T-helper 2 cell treated with Interferon-gamma antibody and Interleukin-4, amounts not matched to agents 100 ng/mL and 5 ng/mL, for 36 hours (primary cell): ENCODE measurements at regions not wholly inside any gene's neighbourhood (a gene's known extent, or its start where the extent isn't known, plus 50 kb on each side); places are given as distances from the start of the nearest gene placed in this dataset.
"Not testable (repeated sequence)": the region's sequence is repeated elsewhere in the genome, so short reads cannot be mapped to it uniquely, and the experiment has no call there.

Experiments used
- intact Hi-C: fragments of 100-400 bp; cut with micrococcal nuclease; formaldehyde crosslinking; loops from one replicate; pipeline ENCODE4 v1.15.1; 2023

DNA sequence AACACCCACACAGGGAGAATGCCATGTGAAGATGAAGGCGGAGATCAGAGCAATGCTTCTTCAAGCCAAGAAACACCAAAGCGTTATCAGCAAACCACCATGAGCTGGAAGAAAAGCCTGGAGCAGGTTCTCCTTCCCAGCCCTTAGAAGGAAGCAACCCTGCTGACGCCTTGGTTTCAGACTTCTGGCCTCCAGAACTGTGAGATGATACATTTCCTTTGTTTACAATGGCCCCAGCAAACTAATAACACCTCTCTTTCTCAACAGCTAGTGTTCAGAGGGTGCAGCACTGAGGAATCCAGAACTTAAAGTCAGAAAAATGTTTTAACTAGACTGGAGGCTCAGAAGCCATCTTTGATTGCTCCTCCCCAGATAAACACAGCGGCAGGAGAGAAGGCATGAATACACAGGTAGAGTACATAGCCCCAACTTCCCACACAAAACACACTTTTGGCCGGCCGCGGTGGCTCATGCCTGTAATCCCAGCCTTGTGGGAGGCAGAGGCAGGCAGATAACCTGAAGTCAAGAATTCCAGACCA is 132.4 kb upstream of the LPP start:
- intact Hi-C loops, result no loop called here

DNA sequence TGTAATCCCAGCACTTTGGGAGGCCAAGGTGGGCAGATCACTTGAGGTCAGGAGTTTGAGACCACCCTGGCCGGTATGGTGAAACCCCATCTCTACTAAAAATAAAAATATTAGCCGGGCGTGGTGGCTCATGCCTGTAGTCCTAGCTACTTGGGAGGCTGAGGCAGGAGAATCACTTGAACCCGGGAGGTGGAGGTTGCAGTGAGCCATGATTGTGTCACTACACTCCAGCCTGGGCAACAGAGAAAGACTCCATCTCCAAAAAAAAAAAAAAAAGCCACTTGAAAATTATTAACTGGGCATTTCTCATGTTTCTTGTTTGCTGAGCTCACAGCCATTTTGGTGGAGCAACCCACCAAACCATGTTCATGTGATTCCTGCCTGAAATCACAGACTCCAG is 131.1 kb upstream of the LPP start:
- intact Hi-C loops, result not testable (repeated sequence)

DNA sequence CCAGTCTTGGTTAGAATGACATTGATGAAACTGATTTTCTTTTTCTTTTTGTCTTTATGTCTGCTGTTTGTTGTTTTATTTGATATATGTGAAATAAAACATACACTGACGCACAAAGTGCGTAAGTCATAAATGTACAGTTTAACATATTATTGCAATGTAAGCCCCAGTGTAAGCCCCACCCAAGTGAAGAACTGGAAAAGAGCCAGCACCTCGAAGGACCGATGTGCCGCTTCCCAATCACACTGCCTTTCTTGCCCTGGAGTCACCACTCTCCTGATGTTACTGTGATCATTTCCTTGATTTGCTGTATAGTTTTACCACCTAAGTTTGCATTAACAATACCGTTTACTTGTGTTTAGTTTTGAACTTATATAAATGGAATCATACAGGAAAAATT is 128.4 kb upstream of the LPP start:
- intact Hi-C loops, result no loop called here

DNA sequence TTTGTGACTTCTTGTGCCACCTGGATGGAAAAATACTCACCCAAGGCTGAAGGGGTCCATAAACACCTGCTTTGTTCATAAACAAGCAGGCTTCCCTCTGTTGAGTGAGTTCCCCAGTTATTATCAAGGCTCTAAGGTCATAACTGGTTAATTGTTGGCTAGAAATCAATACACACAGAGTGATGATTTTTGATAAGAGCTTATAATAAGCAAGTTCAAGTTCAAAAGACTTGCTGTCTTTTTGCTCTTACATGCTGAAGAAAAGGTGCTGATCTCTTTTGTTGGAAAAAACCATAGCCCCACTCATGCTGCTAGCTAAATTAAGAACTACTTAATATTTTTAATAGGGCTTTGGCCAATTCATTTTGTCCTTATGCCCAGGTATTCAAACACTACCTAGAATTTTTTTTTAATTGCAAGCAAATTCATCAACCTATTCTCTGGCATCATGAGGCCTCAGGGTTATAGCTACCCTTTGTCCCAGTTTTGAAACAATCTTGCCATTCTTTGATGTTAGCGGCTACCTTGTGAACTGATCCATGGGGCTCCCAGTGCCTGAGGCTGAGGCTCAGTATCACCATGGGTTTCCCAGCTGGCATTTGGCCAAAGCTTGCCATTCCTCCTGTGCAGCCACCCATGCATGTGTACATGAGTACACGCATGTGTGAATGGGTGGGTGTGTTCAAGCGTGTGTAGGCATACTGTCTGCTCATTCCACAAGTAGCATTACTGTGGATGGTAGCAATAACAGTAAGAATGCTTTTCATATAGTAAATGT is 127.6 kb upstream of the LPP start:
- intact Hi-C loops, result no loop called here

DNA sequence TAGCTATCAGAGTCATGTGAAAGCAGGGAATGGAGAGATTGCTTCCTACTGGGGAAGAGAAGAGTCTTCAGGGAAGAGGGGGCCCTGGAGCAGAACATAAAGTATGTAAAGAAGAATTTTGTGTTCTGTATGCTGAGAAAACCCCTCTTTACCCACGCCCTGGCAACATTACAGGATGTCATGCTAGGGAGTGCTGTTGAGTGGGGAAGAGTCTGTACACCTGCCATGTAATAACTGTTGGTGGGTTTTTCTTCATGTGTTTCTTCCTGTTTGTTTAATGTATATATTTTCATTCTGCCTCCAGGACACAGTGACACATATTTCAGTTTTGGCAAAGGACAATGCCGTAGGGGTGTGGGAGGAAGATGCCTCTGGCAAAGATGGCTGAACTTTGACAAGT is 122.8 kb upstream of the LPP start:
- intact Hi-C loops, result no loop called here

DNA sequence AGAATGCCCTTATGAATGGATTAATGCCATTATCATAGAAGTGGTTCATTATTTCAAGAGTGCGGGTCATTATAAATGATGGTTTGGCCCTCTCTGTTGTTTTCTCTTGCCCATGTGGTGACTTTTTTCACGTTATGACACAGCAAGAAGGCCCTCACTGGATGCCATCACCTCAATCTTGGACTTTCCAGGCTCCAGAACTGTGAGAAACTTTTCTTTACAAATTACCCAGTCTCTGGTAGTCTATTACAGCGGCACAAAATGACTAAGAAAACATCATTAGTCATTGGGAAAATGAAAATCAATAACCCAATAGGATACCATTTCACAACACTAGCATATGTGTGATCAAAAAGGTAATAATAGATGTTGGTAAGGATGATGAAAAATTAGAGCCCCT is 119.0 kb upstream of the LPP start:
- intact Hi-C loops, result no loop called here

DNA sequence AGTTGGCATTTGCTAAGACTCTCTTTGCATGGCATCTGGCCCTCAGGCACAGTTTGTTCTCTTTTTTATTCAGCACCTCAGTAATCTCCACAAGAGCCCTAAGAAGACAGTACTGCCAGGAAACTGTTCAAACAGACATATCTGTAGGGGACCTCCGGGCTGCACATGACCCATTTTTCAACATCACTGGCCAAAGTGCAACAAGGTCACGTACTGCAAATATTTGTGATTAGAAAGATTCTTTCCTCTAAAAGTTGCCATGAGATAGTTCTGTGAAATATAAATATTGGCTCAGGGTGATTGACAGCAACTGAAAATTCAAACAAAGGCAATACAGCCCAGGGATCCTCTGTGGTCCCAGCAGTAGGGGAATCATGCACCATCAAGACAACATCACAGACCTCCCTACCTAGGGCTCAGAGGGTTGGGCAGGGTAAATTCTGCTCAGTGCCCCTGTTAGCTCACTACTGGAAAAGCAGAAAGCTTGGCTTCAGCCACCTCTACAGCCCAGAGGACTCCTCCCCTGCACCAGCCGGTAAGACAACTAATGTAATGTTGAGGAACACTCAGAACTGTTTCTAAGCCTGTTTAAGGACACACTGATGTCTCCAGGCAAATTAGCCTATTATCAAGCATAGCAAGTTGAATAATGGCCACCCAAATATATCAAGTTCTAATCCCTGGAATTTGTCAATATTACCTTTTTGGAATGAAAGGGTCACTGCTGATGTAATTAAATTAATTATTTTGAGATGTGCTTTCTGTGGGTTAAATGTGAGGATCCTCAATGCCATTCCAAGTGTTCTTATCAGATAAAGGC is 117.4 kb upstream of the LPP start:
- intact Hi-C loops, result no loop called here

DNA sequence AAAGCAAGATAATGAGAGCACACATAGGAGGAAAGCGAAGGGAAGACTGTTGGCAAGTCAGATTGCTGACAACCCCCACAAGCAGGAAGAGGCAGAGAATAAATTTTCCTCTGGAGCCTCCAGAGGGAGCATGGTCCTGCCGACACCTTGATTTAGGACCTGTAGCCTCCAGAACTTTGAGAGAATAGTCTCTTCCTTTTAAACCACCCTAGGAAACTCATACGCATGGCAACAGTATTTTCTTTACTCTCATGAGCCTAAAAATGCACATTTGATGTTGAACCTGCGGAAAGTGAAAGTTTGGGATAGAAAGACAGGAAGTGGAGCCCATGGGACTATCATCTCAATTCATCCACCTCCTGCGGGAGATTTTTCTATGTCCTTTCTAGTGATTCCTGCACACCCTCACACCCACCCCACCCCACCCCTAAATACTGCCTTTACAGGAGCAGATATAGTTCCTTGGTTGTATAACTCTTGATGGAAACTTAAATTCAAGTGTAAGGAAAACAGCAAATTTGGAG is 116.7 kb upstream of the LPP start:
- intact Hi-C loops, result no loop called here

DNA sequence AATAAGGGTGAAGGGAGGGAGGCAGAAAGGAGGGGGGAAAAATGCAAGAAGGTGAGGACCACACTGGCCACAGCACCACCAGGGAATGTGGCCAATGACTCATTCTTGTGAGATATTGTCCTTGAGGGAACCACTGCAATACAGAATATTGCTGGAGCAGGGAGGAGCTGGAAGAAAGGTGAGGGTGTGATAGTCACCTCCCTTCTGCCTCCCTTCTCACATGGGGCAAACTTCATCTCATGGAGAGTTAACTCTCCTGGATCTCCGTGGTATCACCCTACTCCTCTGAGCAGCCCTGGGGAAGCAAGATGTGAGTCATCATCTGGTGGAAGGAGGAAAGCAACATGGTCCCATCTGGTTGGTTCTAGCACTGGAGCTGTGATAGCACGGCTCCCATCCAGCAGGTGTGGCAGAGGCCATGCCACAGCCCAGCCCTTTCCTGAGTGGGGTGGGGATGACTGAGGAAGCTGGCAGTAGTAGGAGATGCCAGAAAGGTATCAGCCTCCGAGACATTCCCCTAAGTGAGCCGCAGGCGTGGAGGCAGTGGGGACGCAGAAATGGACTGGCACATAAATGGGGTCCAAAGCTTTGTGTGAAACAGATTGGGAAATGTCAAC is 115.9 kb upstream of the LPP start:
- intact Hi-C loops, result no loop called here

DNA sequence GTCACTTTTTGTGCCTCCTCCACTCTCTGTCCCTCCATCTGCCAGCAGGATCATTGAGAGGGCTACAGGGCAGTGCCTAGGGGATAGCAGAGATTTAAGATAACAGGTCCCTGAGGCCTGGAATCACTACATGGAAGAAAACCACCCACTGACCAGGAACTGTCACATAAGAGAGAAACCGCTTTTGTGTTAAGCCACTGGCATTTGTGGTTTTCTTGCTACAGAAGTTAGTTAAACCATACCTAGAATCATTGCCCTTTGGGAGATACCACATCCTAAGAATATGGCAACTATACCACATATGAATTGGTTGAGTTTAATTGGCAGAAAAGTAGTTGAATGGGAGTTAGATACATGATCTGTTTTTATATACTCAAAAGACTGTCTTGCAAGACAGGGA is 112.8 kb upstream of the LPP start:
- intact Hi-C loops, result no loop called here

DNA sequence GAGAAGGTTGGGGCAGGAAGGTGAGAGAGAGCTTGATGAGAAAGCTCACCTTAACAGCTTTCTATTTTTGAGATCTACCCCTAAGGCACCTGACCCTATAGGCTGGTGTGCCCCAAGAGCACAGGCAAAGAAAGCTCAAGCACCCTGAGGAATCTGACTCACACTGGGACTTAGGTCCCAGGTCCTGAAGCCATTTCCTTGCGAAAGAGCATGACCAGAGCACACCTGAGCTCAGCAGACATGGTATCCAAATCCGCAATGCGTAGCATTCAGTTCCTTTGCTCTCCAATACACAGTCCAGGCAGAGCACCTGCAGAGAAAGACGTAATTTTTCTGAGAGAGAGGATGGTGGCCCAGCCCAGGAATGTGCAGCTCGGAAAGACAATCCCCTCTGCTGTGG is 112.1 kb upstream of the LPP start:
- intact Hi-C loops, result no loop called here

DNA sequence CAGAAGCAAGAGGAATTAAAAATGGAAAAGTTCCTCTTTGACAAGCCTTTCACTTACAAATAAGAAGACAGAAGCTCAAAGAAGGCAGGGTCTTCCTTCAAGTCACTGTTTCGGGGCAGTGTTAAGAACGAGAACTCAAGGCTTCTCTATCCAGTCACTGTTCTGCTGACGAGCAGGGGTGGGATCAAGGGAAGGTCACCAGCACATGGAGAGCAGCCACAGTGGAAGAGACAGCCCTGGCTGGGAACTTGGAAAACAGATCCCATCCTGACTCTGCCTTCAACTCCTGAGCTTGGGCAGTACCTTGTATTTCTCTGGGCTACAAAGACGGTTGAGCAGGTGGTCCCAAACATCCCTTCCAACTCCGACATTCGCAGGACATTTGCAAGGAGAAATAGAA is 111.5 kb upstream of the LPP start:
- intact Hi-C loops, result no loop called here

DNA sequence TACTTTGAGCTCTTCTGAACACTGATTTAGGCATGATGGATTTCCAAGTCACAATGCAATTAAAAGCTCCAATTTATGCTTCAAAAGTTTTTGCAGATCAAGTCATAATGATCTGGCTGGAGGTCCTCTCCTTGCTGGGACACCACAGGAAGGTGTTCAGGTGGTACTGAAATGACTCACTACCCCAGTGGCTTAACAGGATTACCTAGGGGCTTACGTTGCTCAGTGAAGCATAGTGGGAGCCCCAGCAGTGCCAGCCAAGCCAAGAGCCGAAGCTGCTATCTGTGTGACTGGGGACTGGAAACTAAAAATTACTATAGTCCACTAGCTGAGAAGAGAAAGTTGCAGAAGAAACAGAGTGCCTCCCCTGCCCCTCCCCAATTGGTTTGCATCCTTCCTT is 110.1 kb upstream of the LPP start:
- intact Hi-C loops, result no loop called here

DNA sequence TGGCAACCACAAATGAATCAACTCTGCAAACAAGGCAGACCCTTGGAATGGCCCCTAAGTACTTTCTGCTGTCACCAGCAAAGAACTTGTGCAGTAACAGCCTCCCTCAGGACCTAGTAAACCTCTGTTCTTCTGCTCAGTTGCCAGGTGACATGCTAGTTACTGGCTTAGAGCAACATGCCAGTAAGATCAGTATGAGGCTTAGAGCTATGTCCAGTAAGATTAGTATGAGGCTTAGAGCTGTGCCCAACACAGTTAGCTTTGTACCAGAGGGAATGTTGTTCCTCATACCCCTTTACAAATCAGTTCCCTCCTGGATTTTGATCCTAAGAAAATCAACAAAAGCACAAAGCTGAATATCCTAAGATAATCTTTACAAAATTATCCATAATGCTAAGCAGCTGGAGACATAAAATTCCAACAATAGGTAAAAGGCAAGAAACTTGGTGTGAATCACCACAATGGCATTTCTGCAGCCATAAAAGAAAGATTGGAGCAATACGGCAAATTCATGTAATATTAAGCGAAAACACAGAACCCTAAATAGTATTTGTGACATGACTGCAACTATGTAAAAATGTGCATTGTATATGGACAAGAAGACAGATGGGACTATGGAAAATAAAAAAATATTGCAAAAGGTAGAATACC is 107.3 kb upstream of the LPP start:
- intact Hi-C loops, result loop anchor here (5.0 kb wide), 1 partner anchor 44 kb away; no protein-coding TSS in a partner anchor

DNA sequence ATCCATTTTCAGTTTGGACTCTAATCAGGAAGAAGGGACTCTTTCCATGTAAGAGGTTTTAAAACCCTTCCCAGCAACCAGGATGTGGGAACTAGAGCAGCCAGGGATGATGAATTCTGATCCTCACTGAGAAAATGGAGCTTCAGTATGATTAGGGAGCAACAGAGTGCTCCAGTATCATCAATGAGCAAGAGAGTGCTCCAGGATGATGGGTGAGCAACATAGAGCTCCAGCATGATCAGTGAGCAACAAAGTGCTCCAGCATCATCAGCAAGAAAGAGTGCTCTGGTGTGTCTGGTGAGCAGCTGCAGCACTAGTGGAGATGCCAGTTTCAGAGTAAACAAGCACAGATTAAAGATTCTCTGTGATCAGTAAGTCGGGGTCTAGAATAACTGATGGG is 106.4 kb upstream of the LPP start:
- intact Hi-C loops, result loop anchor here (5.0 kb wide), 1 partner anchor 45 kb away; no protein-coding TSS in a partner anchor

DNA sequence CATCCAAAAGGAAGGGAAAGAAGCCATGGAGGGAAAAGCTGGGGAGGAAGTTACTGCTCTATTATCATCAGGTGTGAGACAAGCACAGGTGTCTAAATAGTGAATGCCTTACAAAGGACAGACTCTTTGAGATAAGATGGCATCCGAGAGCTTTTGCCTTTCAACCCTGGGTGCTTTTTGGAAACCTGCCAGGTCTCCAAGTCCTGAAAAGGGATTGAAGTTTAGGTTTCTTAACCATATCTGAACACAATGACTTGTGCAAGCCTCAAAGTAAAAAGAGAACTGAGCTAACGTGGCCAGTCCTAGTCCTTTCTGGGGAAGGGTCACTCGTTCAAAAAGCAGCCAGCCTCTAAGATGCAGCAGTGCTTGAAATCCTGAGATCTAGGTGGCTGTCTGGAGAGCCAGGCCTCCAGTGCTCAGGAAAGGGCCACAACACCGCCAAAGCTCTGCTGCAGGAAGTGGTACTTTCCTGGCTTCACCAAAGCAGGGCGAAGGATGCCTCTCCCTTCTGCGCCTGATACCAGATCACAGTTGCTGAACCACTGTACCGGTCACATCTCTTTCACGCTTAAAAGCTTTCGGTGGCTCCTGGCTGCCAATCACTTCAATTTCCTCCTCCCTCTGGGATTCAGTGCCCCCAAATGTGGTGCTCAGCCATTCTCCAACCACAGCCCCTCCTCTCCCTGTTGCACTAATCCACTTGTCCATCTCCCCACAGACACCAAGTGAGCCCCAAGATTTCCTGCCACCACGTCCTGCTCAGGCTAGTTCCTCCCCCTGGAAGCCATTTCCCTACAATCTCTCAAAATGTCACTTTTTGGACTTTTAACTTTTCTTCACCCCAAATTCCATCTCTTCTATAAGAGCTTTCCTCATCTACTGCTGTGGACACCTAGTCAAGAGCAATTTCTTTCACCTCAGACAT is 104.1 kb upstream of the LPP start:
- intact Hi-C loops, result loop anchor here (5.0 kb wide), 1 partner anchor 48 kb away; no protein-coding TSS in a partner anchor

DNA sequence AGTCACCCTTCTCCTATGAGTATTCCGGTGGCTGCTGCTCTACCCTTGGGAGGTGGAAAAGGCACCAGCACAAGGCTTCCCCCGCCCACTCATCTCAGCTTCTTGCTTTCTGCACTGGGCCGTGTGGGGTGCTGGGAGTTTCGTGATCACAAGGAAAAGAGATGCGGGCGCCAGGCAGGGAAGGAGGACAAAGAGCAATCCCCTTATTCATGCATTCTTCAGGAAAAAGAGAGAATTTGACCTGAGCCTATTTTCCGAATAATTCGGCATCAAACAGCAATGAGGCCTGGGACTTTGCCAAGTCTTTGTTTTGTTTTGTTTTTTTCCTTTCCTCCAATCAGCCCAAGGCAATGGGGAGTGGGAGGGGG is 102.2 kb upstream of the LPP start:
- intact Hi-C loops, result no loop called here

DNA sequence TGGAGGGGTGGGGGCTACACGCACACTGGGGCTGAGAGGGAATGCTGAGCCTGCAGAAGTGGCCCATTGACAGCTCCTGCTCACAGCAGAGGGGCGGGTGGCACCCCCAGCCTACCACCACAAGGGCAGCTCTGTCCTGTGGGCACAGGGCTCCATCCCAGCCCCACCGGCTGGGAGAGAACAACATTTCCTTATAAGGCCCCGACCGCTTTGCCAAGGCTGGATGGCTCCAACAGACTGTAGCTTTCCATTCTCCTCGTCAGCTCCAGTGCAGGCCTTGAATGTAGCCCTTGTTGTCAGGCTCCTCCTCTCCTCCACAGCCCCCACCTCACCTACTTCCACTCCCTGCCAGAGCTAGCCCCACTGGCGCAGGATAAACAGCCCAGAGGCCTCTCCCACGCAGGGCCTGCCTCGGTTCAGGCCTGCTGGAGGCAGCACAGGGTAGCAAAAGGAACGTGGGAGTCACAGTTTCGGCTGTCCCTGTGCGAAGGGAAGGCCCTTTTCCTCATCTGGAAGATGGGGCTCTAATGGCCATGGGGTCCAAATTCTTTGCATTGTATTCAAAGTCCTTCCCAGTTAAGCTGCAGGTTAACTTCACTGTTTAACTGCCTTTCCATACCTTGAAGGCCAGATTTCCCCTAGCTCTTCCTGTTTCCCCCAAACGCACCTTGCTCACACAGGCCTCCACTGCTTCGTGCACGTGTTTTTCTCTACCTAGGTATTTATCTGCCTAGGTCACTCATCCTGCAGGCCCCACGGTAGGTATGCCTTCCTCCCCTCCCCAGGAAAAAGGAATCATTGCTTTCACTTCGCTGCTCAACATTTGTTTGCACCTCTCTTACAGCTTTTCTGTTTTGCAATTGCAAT is 101.6 kb upstream of the LPP start:
- intact Hi-C loops, result loop anchor here (1.0 kb wide), 1 partner anchor 7 kb away; no protein-coding TSS in a partner anchor

DNA sequence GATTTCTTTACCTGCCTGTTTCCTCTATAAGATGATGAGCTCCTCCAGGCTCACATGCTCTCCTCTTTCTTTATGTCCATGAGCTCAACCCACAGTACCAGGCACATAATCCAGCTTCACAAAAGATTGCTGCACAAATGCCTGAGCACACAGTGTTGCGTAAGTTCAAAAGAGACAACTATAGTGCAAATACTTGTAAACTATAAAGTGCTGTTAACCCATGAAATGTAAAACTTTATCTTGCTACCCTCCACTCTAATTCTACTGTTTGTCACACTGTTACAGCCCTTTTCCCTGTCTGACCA is 101.0 kb upstream of the LPP start:
- intact Hi-C loops, result loop anchor here (1.0 kb wide), 1 partner anchor 8 kb away; no protein-coding TSS in a partner anchor
